HS-5 (cell line): ENCODE measurements at regions not wholly inside any gene's neighbourhood (a gene's known extent, or its start where the extent isn't known, plus 50 kb on each side); places are given as distances from the start of the nearest gene placed in this dataset.
"Not testable (repeated sequence)": the region's sequence is repeated elsewhere in the genome, so short reads cannot be mapped to it uniquely, and the experiment has no call there.

Experiments used
- DNase-seq: peaks from one replicate; pipeline ENCODE4 v3.0.0-alpha.2; 2012; ENCODE audit warnings: low read depth

GRCh38 chr1:70751676-70752287, 295.8 kb downstream of the PTGER3 start:
- DNase-seq = not testable (repeated sequence)

- DNase-seq = no peak
Observed at GRCh38 chr1:70754701-70755100, 292.9 kb downstream of the PTGER3 start.

GRCh38 chr1:70760154-70760553, 287.5 kb downstream of the PTGER3 start:
- DNase-seq = no peak

- no peak for DNase-seq
Observed at GRCh38 chr1:70762386-70762785, 285.2 kb downstream of the PTGER3 start.

- peak; percentile 24 for DNase-seq
Observed at GRCh38 chr1:70764747-70765146, 282.9 kb downstream of the PTGER3 start.

GRCh38 chr1:70767377-70767776, 280.2 kb downstream of the PTGER3 start:
- peak; percentile 63 for DNase-seq

GRCh38 chr1:70768216-70768615, 279.4 kb downstream of the PTGER3 start:
- no peak for DNase-seq

- no peak for DNase-seq
Observed at GRCh38 chr1:70778056-70778762, 269.4 kb downstream of the PTGER3 start.

GRCh38 chr1:70778934-70779333, 268.7 kb downstream of the PTGER3 start:
- no peak for DNase-seq

- DNase-seq = peak; percentile 92
Observed at GRCh38 chr1:70779571-70779970, 268.0 kb downstream of the PTGER3 start.

GRCh38 chr1:70785287-70785686, 262.3 kb downstream of the PTGER3 start:
- DNase-seq = no peak

GRCh38 chr1:70790232-70790923, 257.2 kb downstream of the PTGER3 start:
- DNase-seq = no peak

- DNase-seq = not testable (repeated sequence)
Observed at GRCh38 chr1:70795064-70795463, 252.6 kb downstream of the PTGER3 start.

GRCh38 chr1:70796298-70796697, 251.3 kb downstream of the PTGER3 start:
- not testable (repeated sequence) for DNase-seq

GRCh38 chr1:70802625-70803024, 245.0 kb downstream of the PTGER3 start:
- DNase-seq = not testable (repeated sequence)

GRCh38 chr1:70805641-70806040, 242.0 kb downstream of the PTGER3 start:
- no peak for DNase-seq

GRCh38 chr1:70807088-70807664, 240.4 kb downstream of the PTGER3 start:
- DNase-seq = no peak

GRCh38 chr1:70809069-70809468, 238.5 kb downstream of the PTGER3 start:
- no peak for DNase-seq

GRCh38 chr1:70811815-70812214, 235.8 kb downstream of the PTGER3 start:
- DNase-seq = no peak

GRCh38 chr1:70812442-70813109, 235.0 kb downstream of the PTGER3 start:
- no peak for DNase-seq

GRCh38 chr1:70818401-70818800, 229.2 kb downstream of the PTGER3 start:
- DNase-seq = peak; percentile 24

- no peak for DNase-seq
Observed at GRCh38 chr1:70819231-70819630, 228.4 kb downstream of the PTGER3 start.
